ENCODE measurements at regions not wholly inside any gene's neighbourhood (a gene's known extent, or its start where the extent isn't known, plus 50 kb on each side); places are given as distances from the start of the nearest gene placed in this dataset.

DNA sequence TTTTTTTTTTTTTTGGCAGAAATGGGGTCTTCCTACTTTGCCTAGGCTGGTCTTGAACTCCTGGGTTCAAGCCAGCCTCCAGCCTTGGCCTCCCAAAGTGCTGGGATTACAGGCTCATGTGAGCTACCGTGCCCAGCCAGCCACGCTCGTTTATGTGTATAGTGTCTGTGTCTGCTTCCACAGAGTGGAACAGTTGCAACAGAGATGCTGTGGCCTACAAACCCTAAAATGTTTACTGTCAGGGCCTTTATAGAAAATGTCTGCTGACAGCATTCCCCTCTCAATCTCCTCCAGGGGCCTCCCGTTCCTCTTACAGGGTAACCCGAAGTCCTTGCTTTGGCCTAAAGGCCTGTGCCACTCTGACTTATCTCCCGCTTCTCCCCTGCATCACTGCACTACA, 87.6 kb upstream of the LEP start:
- in situ Hi-C loops (cut with HindIII; ENCODE audit: low pct_ligation_motif_present, low sequenced_read_pairs), result no loop called here
- Histone ChIP-seq H3K27ac (no peak overlapping the region), H3K27me3 (replicated peaks) (peaks cover 35% of the 10 kb centered on the region), H3K4me3 (ENCODE audit: low read depth, low read length) (no peak overlapping the region), H3K36me3 (replicated peaks) (no peaks in the 10 kb centered on the region)
- DNase-seq, result no peak
- TF ChIP-seq CTCF (IDR thresholded peaks at IDR 0.05; ENCODE audit: low read depth, low read length, missing control alignments), result no peak

DNA sequence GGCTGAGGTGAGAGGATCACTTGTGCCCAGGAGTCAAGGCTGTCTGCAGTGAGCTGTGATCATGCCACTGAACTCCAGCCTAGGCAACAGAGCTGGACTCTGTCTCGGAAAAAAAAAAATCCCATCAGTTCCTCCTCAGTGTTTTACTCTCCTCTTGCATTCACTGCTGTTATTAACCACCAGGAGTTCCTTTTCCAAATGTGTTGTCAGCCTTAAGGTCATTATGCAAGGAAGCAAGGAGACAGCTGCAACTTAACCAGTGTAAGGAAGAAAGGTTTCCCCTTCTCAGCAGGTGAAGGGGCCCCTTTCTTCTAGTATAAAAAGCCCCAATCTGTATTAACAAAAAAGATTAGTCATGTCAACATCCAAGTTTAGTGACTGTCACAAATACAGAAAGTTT, 86.6 kb upstream of the LEP start:
- Histone ChIP-seq H3K27me3 (replicated peaks) (peaks cover 33% of the 10 kb centered on the region), H3K4me3 (ENCODE audit: low read depth, low read length) (no peak overlapping the region), H3K27ac (no peak overlapping the region), H3K36me3 (replicated peaks) (no peaks in the 10 kb centered on the region)
- in situ Hi-C loops (cut with HindIII; ENCODE audit: low pct_ligation_motif_present, low sequenced_read_pairs), result no loop called here
- no peak for TF ChIP-seq CTCF (IDR thresholded peaks at IDR 0.05; ENCODE audit: low read depth, low read length, missing control alignments)
- DNase-seq, result no peak

DNA sequence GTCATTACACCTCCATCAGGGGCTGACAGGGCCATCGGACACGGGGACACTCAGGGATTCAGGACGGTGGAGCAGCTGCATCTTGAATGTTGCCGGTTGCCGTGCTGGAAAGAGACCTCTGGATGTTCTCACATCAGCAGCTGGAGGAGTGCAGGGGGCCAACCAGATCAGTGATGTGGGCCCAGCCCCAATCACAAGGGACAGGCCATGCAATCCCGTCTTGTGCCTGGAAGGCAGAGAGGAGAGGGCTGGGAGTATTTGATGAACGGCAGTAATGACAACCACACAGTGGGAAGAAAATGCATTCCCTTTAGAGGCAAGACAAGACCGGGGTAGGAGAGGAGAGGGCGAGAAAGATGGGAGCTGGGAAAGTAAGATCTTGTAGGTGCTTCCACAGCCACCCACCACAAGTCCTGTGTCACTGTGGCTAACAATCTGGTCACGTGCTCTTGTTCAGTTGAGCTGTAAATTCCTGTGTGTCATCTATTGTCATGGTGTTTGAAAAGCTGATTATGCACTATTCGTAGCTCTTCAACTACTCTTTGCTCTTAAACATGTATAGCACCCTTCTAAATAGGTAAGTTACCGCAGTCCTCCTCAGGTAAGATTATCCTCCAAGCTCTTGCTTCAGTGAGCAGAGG, 85.9 kb upstream of the LEP start:
- in situ Hi-C loops (cut with HindIII; ENCODE audit: low pct_ligation_motif_present, low sequenced_read_pairs), result no loop called here
- H3K4me3 ChIP-seq (ENCODE audit: low read depth, low read length), result no peak overlapping the region
- no peak overlapping the region for H3K27ac ChIP-seq
- peaks cover 36% of the 10 kb centered on the region for H3K27me3 ChIP-seq (replicated peaks)
- no peaks in the 10 kb centered on the region for H3K36me3 ChIP-seq (replicated peaks)
- no peak for TF ChIP-seq CTCF (IDR thresholded peaks at IDR 0.05; ENCODE audit: low read depth, low read length, missing control alignments)
- DNase-seq, result no peak

DNA sequence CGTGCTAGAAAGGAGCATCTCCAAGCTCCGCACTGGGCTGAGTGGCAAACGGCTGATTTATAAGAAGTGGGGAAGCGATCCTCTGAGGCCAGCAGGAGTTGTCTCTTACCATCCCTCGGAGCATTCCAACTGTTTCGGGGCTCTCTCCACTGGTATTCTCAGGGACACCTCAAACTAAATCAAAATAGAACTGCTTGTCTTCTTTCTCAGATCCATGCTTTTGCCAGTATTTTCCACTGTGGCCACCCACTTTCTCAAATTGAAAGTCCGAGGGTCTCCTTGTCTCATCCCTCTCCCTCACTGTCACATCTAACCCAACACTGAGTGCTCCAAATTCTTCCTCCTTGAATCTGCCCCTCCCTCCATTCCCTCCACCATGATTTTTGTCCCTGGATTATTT, 83.2 kb upstream of the LEP start:
- in situ Hi-C loops (cut with HindIII; ENCODE audit: low pct_ligation_motif_present, low sequenced_read_pairs), result no loop called here
- H3K27ac ChIP-seq, result no peak overlapping the region
- no peak for TF ChIP-seq CTCF (IDR thresholded peaks at IDR 0.05; ENCODE audit: low read depth, low read length, missing control alignments)
- H3K4me3 ChIP-seq (ENCODE audit: low read depth, low read length), result no peak overlapping the region
- no peaks in the 10 kb centered on the region for H3K36me3 ChIP-seq (replicated peaks)
- no peak for DNase-seq
- peaks cover 23% of the 10 kb centered on the region for H3K27me3 ChIP-seq (replicated peaks)

DNA sequence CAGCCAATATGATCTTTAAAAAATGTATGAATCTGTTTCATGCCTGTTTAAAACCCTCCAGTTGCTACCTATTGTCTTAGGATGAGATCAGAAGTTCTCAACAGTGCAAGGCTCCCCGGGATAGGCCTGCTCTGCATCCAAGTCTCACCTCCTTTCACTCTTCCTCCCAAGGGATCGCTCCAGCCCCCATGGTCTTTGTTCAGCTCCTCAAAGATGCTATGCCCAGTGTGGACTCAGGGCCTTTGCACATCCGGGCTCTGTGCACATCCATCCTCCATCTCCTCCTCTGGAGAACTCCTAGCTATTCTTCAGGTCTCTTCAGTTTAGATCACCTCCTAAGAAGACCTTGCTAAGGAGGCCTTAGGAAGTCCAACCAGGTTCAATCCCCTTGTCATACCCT, 82.7 kb upstream of the LEP start:
- in situ Hi-C loops (cut with HindIII; ENCODE audit: low pct_ligation_motif_present, low sequenced_read_pairs), result no loop called here
- TF ChIP-seq CTCF (IDR thresholded peaks at IDR 0.05; ENCODE audit: low read depth, low read length, missing control alignments), result no peak
- peaks cover 23% of the 10 kb centered on the region for H3K27me3 ChIP-seq (replicated peaks)
- H3K4me3 ChIP-seq (ENCODE audit: low read depth, low read length), result no peak overlapping the region
- H3K27ac ChIP-seq, result no peak overlapping the region
- DNase-seq, result no peak
- no peaks in the 10 kb centered on the region for H3K36me3 ChIP-seq (replicated peaks)

DNA sequence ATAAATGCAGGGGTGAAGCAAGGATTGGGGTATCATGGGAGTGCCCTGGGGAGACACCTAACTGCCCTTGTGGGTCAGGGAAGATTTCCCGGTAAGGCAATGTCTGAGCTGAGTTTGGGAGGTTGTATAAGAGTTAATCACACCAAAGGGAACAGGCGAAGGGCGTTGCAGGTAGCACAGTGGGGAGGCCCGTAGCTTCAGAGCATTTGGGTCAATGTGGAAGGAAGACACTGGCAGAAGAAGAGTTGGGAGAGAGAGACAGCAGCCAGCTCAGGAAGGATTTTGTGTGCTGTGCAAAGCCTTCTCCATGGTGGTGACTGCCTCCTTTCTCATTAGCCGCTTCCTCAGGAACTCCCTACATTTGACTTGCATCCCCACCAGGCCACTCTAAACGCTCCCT, 80.8 kb upstream of the LEP start:
- Histone ChIP-seq H3K27me3 (replicated peaks) (peaks cover 22% of the 10 kb centered on the region), H3K27ac (no peak overlapping the region), H3K4me3 (ENCODE audit: low read depth, low read length) (no peak overlapping the region), H3K36me3 (replicated peaks) (no peaks in the 10 kb centered on the region)
- TF ChIP-seq CTCF (IDR thresholded peaks at IDR 0.05; ENCODE audit: low read depth, low read length, missing control alignments), result no peak
- DNase-seq, result no peak
- in situ Hi-C loops (cut with HindIII; ENCODE audit: low pct_ligation_motif_present, low sequenced_read_pairs), result no loop called here
